ENCODE measurements at regions not wholly inside any gene's neighbourhood (a gene's known extent, or its start where the extent isn't known, plus 50 kb on each side); places are given as distances from the start of the nearest gene placed in this dataset.

DNA sequence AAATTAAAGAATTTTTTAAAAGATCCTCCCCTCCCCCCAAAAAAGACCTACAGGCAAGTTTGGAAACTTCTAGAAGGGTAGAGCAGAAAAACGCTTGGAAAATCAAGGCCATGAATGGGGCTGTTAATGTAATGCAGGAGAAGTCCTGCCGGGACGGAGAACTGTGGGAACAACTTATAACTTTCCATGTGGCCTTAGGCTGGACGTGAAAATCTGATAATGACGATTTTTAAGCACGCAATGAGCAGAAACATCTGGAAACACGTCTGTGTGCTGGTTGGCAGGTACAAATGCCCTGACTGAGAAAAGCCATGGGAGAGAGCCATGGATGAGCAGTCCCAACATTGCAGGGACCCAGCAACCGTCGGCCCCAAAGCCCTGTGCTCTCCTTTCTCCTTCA lies 198.7 kb upstream of the RREB1 start:
- H4K20me1 ChIP-seq (replicated peaks; ENCODE audit: control insufficient read depth, extremely low read depth, insufficient read depth, low read length): no peaks in the 10 kb centered on the region
- H3K9ac ChIP-seq (replicated peaks; ENCODE audit: extremely low read depth, insufficient read depth, low read length): no peak overlapping the region
- H3K79me2 ChIP-seq (ENCODE audit: control insufficient read depth, insufficient read depth, low read length): no peaks in the 10 kb centered on the region
- POLR2A ChIA-PET: no interaction called here
- no peak overlapping the region for H3K27ac ChIP-seq (ENCODE audit: insufficient read depth, low read depth, low read length)
- no peak overlapping the region for H2AFZ ChIP-seq (ENCODE audit: low read depth, low read length)
- TF ChIP-seq POLR2A (IDR thresholded peaks at IDR 0.05; ENCODE audit: low read depth, low read length) (no peak), FOS (IDR thresholded peaks at IDR 0.05; ENCODE audit: borderline replicate concordance, insufficient read depth, low read length) (no peak), EZH2 (IDR thresholded peaks at IDR 0.05; ENCODE audit: borderline replicate concordance, low read depth, low read length, severe bottlenecking) (no peak), POLR2AphosphoS5 (IDR thresholded peaks at IDR 0.05; ENCODE audit: insufficient read depth, low read depth, low read length) (no peak), MYC (IDR thresholded peaks at IDR 0.05; ENCODE audit: low read depth, low read length) (no peak), JUN (IDR thresholded peaks at IDR 0.05; ENCODE audit: borderline replicate concordance, insufficient read depth, insufficient read length, low read depth) (no peak), GATA2 (IDR thresholded peaks at IDR 0.05; ENCODE audit: insufficient read depth, insufficient read length, low read depth, low read length) (no peak)
- TF ChIP-seq, protein P1, sequence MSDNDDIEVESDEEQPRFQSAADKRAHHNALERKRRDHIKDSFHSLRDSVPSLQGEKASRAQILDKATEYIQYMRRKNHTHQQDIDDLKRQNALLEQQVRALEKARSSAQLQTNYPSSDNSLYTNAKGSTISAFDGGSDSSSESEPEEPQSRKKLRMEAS (IDR thresholded peaks at IDR 0.05; ENCODE audit: insufficient read depth, insufficient read length): no peak
- TF ChIP-seq, protein P2, sequence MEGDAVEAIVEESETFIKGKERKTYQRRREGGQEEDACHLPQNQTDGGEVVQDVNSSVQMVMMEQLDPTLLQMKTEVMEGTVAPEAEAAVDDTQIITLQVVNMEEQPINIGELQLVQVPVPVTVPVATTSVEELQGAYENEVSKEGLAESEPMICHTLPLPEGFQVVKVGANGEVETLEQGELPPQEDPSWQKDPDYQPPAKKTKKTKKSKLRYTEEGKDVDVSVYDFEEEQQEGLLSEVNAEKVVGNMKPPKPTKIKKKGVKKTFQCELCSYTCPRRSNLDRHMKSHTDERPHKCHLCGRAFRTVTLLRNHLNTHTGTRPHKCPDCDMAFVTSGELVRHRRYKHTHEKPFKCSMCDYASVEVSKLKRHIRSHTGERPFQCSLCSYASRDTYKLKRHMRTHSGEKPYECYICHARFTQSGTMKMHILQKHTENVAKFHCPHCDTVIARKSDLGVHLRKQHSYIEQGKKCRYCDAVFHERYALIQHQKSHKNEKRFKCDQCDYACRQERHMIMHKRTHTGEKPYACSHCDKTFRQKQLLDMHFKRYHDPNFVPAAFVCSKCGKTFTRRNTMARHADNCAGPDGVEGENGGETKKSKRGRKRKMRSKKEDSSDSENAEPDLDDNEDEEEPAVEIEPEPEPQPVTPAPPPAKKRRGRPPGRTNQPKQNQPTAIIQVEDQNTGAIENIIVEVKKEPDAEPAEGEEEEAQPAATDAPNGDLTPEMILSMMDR (IDR thresholded peaks at IDR 0.05; ENCODE audit: extremely low read depth in 1 of 2, insufficient read depth in 1 of 2, low read depth in 1 of 2, low read length in 2 of 2): no peak
- H3K4me1 ChIP-seq (ENCODE audit: control insufficient read depth, extremely low read depth, insufficient read depth, low read length): no peaks in the 10 kb centered on the region
- H3K9me1 ChIP-seq (replicated peaks; ENCODE audit: control insufficient read depth, extremely low read depth, insufficient read depth, low read length): no peaks in the 10 kb centered on the region
- no peak for DNase-seq (ENCODE audit: low read depth, low spot score)
- dilution Hi-C loops (cut with MboI; ENCODE audit: extremely low pct_ligation_motif_present, low sequenced_read_pairs) (no loop called here), intact Hi-C loops (cut with micrococcal nuclease) (no loop called here)
- no peaks in the 10 kb centered on the region for H3K36me3 ChIP-seq (ENCODE audit: control insufficient read depth in 2 of 2, extremely low read depth in 1 of 2, insufficient read depth in 2 of 2, low read length in 2 of 2)
- CTCF ChIA-PET: interaction anchor here (1.1 to 1.3 kb wide), 2 partner anchors 12 to 150 kb away, joined by 3 read pairs; no protein-coding TSS in a partner anchor
- no TSS peak for BruUV-seq (replicated peaks)
- FAIRE-seq: no peak
- no peak overlapping the region for H3K4me3 ChIP-seq (replicated peaks in 1 of 3; ENCODE audit: insufficient read depth in 1 of 3, low read depth in 1 of 3, low read length in 3 of 3)
- no peak overlapping the region for H3K4me2 ChIP-seq (ENCODE audit: insufficient read depth, low read length)
- H3K27me3 ChIP-seq (ENCODE audit: control insufficient read depth in 2 of 2, insufficient read depth in 2 of 2, low read length in 2 of 2): peaks cover 0 to 8% of the 10 kb centered on the region in 2 experiments
- H3K9me3 ChIP-seq (replicated peaks; ENCODE audit: control insufficient read depth, insufficient read depth, low read length): no peaks in the 10 kb centered on the region
